Testis (tissue), 2 donors: ENCODE measurements at regions not wholly inside any gene's neighbourhood (a gene's known extent, or its start where the extent isn't known, plus 50 kb on each side); places are given as distances from the start of the nearest gene placed in this dataset.

Source experiments
- POLR2A ChIP-seq: fragments of 450-650 bp; IDR thresholded peaks from one replicate; pipeline ENCODE4 v1.6.1; 2017; ENCODE audit warnings: antibody characterized with exemption, mild to moderate bottlenecking, moderate library complexity
- TF ChIP-seq, protein P1 (sequence below), 3 experiments: fragments of 450-650 bp in 2 of 3; fragments of 200-600 bp in 1 of 3; sonication (generic) in 1 of 3; IDR thresholded peaks; one replicate each; pipeline ENCODE4 v1.5.1; 2016 to 2019; ENCODE audit warnings: antibody characterized with exemption in 3 of 3, mild to moderate bottlenecking in 2 of 3, moderate library complexity in 1 of 3

DNA sequence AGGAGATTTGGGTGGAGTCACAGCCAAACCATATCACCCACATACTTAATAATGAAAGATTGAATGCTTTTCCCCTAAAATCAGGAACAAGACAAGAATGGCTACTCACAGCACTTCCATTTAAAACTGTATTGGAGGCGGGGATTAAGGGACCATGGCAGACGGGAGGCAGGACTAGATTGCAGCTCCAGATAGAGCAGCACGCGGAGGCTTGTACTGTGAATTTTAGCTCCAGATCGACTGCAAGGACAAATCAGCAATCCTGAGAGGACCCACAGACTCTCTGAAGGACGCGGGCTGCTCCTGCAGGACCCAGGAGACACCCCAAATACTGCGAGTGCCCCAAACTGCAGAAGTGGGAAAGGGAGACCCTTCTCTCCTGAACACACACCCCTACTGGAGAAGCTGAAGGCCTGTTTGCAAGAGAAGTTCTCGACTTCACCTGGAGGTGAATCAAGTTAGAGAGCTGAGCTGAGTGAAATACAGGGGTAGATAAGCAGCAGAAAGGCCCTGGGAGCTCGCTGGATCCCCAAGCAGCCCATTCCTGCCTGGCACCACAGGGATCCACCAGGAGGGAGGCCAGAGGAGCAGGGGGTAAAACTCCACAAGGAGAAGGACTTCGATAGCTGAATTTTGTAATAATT lies 207.4 kb upstream of the INTU start:
- TF ChIP-seq, protein P1, sequence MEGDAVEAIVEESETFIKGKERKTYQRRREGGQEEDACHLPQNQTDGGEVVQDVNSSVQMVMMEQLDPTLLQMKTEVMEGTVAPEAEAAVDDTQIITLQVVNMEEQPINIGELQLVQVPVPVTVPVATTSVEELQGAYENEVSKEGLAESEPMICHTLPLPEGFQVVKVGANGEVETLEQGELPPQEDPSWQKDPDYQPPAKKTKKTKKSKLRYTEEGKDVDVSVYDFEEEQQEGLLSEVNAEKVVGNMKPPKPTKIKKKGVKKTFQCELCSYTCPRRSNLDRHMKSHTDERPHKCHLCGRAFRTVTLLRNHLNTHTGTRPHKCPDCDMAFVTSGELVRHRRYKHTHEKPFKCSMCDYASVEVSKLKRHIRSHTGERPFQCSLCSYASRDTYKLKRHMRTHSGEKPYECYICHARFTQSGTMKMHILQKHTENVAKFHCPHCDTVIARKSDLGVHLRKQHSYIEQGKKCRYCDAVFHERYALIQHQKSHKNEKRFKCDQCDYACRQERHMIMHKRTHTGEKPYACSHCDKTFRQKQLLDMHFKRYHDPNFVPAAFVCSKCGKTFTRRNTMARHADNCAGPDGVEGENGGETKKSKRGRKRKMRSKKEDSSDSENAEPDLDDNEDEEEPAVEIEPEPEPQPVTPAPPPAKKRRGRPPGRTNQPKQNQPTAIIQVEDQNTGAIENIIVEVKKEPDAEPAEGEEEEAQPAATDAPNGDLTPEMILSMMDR (IDR thresholded peaks at IDR 0.05), result no peak
- TF ChIP-seq POLR2A, result no peak
